ENCODE measurements at regions not wholly inside any gene's neighbourhood (a gene's known extent, or its start where the extent isn't known, plus 50 kb on each side); places are given as distances from the start of the nearest gene placed in this dataset.

- Mint-ChIP-seq H3K36me3 (ENCODE audit: low read depth) (peaks cover 1% of the 10 kb centered on the region), H3K4me3 (ENCODE audit: unreplicated experiment) (no peak overlapping the region), H3K27ac (ENCODE audit: unreplicated experiment) (no peak overlapping the region), H3K9me3 (ENCODE audit: low read depth) (no peaks in the 10 kb centered on the region), H3K4me1 (ENCODE audit: low read depth) (peaks cover 36% of the 10 kb centered on the region), H3K27me3 (ENCODE audit: low read depth) (no peaks in the 10 kb centered on the region)
- DNase-seq (ENCODE audit: low spot score) = no peak
- no peak for TF ChIP-seq CTCF (IDR thresholded peaks at IDR 0.05)
These were observed 72.0 kb upstream of the JAG1 start for GRCh38 chr20:10745790-10746189.

GRCh38 chr20:10747019-10747418 lies 73.2 kb upstream of the JAG1 start:
- Mint-ChIP-seq H3K9me3 (ENCODE audit: low read depth) (no peaks in the 10 kb centered on the region), H3K4me3 (ENCODE audit: unreplicated experiment) (no peak overlapping the region)

GRCh38 chr20:10749084-10749483 lies 75.3 kb upstream of the JAG1 start:
- no peaks in the 10 kb centered on the region for H3K9me3 Mint-ChIP-seq (ENCODE audit: low read depth)
- H3K4me1 Mint-ChIP-seq (ENCODE audit: low read depth) = peaks cover 33% of the 10 kb centered on the region
- no peaks in the 10 kb centered on the region for H3K27me3 Mint-ChIP-seq (ENCODE audit: low read depth)
- TF ChIP-seq CTCF (IDR thresholded peaks at IDR 0.05) = no peak
- peaks cover 1% of the 10 kb centered on the region for H3K36me3 Mint-ChIP-seq (ENCODE audit: low read depth)
- no peak for DNase-seq (ENCODE audit: low spot score)
- no peak overlapping the region for H3K4me3 Mint-ChIP-seq (ENCODE audit: unreplicated experiment)
- no peak overlapping the region for H3K27ac Mint-ChIP-seq (ENCODE audit: unreplicated experiment)

More at GRCh38 chr20:10747019-10747418, 73.2 kb upstream of the JAG1 start:
- no peaks in the 10 kb centered on the region for H3K27me3 Mint-ChIP-seq (ENCODE audit: low read depth)
- TF ChIP-seq CTCF (IDR thresholded peaks at IDR 0.05) = no peak
- no peak for DNase-seq (ENCODE audit: low spot score)
- H3K27ac Mint-ChIP-seq (ENCODE audit: unreplicated experiment) = no peak overlapping the region
- peaks cover 1% of the 10 kb centered on the region for H3K36me3 Mint-ChIP-seq (ENCODE audit: low read depth)
- peaks cover 29% of the 10 kb centered on the region for H3K4me1 Mint-ChIP-seq (ENCODE audit: low read depth)

GRCh38 chr20:10752206-10752605 lies 78.4 kb upstream of the JAG1 start:
- Mint-ChIP-seq H3K36me3 (ENCODE audit: low read depth) (no peaks in the 10 kb centered on the region), H3K27ac (ENCODE audit: unreplicated experiment) (no peak overlapping the region), H3K4me3 (ENCODE audit: unreplicated experiment) (no peak overlapping the region), H3K4me1 (ENCODE audit: low read depth) (peaks cover 25% of the 10 kb centered on the region), H3K27me3 (ENCODE audit: low read depth) (no peaks in the 10 kb centered on the region), H3K9me3 (ENCODE audit: low read depth) (no peaks in the 10 kb centered on the region)
- TF ChIP-seq CTCF (IDR thresholded peaks at IDR 0.05) = no peak
- DNase-seq (ENCODE audit: low spot score) = no peak

GRCh38 chr20:10754824-10755223 lies 81.0 kb upstream of the JAG1 start:
- no peak for DNase-seq (ENCODE audit: low spot score)
- no peak for TF ChIP-seq CTCF (IDR thresholded peaks at IDR 0.05)
- Mint-ChIP-seq H3K27me3 (ENCODE audit: low read depth) (no peaks in the 10 kb centered on the region), H3K4me3 (ENCODE audit: unreplicated experiment) (no peak overlapping the region), H3K9me3 (ENCODE audit: low read depth) (peaks cover 8% of the 10 kb centered on the region), H3K4me1 (ENCODE audit: low read depth) (peaks cover 16% of the 10 kb centered on the region), H3K27ac (ENCODE audit: unreplicated experiment) (no peak overlapping the region), H3K36me3 (ENCODE audit: low read depth) (no peaks in the 10 kb centered on the region)
